Brain microvascular endothelial cell (primary cell): ENCODE measurements at regions not wholly inside any gene's neighbourhood (a gene's known extent, or its start where the extent isn't known, plus 50 kb on each side); places are given as distances from the start of the nearest gene placed in this dataset.

Experiments
- DNase-seq: peaks from one replicate; pipeline ENCODE4 v3.0.0-alpha.2; 2020
- H3K27ac ChIP-seq: fragments of 250-450 bp; sonication (Bioruptor Pico); 2 replicates; pipeline ENCODE4 v1.5.1; 2020; ENCODE audit warnings: mild to moderate bottlenecking, moderate library complexity
- H3K27me3 ChIP-seq: fragments of 250-450 bp; sonication (Bioruptor Pico); replicated peaks from 2 replicates; pipeline ENCODE4 v1.5.1; 2020; ENCODE audit warnings: mild to moderate bottlenecking
- H3K36me3 ChIP-seq: fragments of 250-450 bp; sonication (Bioruptor Pico); replicated peaks from 2 replicates; pipeline ENCODE4 v1.5.1; 2020; ENCODE audit warnings: mild to moderate bottlenecking
- H3K4me3 ChIP-seq: 2 replicates; pipeline ENCODE4 v1.5.1; 2011; ENCODE audit warnings: low read depth, mild to moderate bottlenecking, control low read depth, low read length, moderate library complexity
- CTCF ChIP-seq: IDR thresholded peaks from 2 replicates; pipeline ENCODE4 v1.5.1; 2011; ENCODE audit warnings: low read depth, mild to moderate bottlenecking, moderate library complexity, low read length, control low read depth, inconsistent platforms; ENCODE audit errors: missing control alignments
- in situ Hi-C: cut with HindIII; loops from 2 replicates; pipeline ENCODE4 v1.10.0; 2017; ENCODE audit warnings: low sequenced_read_pairs, low pct_ligation_motif_present

GRCh38 chr16:87000001-87000400 is 317.2 kb downstream of the C16orf95 start:
- TF ChIP-seq CTCF, result no peak
- no peaks in the 10 kb centered on the region for H3K27me3 ChIP-seq
- H3K27ac ChIP-seq, result no peak overlapping the region
- no peaks in the 10 kb centered on the region for H3K36me3 ChIP-seq
- in situ Hi-C loops, result no loop called here
- DNase-seq, result no peak
- no peak overlapping the region for H3K4me3 ChIP-seq

GRCh38 chr16:87002717-87003413 is 314.3 kb downstream of the C16orf95 start:
- no peak for TF ChIP-seq CTCF
- Histone ChIP-seq H3K27me3 (no peaks in the 10 kb centered on the region), H3K36me3 (no peaks in the 10 kb centered on the region), H3K27ac (no peak overlapping the region), H3K4me3 (no peak overlapping the region)
- no peak for DNase-seq
- in situ Hi-C loops, result no loop called here

GRCh38 chr16:87003414-87003755 is 313.8 kb downstream of the C16orf95 start:
- no peaks in the 10 kb centered on the region for H3K36me3 ChIP-seq
- H3K27me3 ChIP-seq, result no peaks in the 10 kb centered on the region
- in situ Hi-C loops, result no loop called here
- H3K4me3 ChIP-seq, result no peak overlapping the region
- TF ChIP-seq CTCF, result no peak
- DNase-seq, result no peak
- H3K27ac ChIP-seq, result no peak overlapping the region

- Histone ChIP-seq H3K36me3 (no peaks in the 10 kb centered on the region), H3K27me3 (no peaks in the 10 kb centered on the region), H3K27ac (no peak overlapping the region), H3K4me3 (no peak overlapping the region)
- DNase-seq, result no peak
- in situ Hi-C loops, result no loop called here
- TF ChIP-seq CTCF, result no peak
Measured at GRCh38 chr16:87006021-87006420, 311.2 kb downstream of the C16orf95 start.

GRCh38 chr16:87006789-87007745 is 310.1 kb downstream of the C16orf95 start:
- in situ Hi-C loops, result no loop called here
- DNase-seq, result no peak
- H3K36me3 ChIP-seq, result no peaks in the 10 kb centered on the region
- TF ChIP-seq CTCF, result no peak
- no peak overlapping the region for H3K27ac ChIP-seq
- no peak overlapping the region for H3K4me3 ChIP-seq
- H3K27me3 ChIP-seq, result no peaks in the 10 kb centered on the region
